ENCODE measurements at regions not wholly inside any gene's neighbourhood (a gene's known extent, or its start where the extent isn't known, plus 50 kb on each side); places are given as distances from the start of the nearest gene placed in this dataset.

GRCh38 chr2:128950758-128951157, 632.1 kb upstream of the HS6ST1 start:
- DNase-seq, result no peak

GRCh38 chr2:128958241-128958640, 639.6 kb upstream of the HS6ST1 start:
- no peak for DNase-seq

DNA sequence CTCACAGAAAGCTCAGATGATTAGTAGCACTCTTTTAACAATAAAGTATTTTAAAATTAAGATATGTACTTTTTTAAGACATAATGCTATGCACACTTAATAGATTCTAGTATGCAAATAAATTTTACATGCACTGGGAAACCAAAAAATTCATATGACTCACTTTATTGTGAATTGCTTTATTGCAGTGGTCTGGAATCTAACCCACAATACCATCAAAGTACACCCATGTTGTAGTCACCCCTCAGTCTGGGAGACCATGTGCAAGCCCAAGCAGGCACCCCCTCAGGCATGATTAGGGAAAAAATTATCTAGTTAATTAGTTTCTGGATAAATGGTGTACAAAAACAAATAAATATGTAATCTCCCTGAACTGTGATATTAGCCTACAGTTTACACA, 649.0 kb upstream of the HS6ST1 start:
- no peak for DNase-seq

GRCh38 chr2:128969374-128969773, 650.7 kb upstream of the HS6ST1 start:
- DNase-seq, result no peak

DNA sequence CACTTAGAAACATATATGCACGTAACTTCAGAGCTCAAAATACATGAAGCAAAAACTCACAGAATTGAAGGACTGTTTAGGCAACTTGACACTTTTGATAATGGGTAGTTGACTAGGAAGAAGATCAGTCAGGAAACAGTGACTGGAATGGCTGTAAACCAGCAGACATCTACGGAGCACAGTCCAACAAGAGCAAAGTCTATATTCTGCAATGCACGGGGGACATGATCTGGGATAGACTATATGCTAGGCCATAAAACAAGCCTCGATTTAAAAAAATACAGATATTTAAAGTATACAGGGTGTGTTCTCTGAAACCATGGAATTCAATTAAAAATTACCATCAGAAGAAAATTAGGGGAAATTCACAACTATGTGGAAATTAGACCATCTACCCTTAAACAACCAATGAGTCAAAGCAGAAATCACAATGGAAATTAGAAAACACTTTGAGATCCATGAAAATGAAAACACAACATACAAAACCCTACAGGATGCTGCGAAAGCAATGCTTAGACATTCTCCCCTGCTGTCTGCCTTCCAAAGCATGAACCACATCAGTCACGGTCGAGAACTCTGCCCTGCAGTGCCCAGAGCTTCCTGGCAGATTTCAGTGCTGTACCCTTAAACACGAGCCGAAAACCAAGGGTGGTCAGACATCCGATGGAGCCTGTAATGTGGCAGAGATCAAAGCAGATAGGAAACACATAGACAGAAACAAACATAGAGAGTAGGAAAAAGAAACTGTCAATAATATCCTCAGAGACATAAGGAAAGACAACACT, 651.9 kb upstream of the HS6ST1 start:
- DNase-seq, result no peak

DNA sequence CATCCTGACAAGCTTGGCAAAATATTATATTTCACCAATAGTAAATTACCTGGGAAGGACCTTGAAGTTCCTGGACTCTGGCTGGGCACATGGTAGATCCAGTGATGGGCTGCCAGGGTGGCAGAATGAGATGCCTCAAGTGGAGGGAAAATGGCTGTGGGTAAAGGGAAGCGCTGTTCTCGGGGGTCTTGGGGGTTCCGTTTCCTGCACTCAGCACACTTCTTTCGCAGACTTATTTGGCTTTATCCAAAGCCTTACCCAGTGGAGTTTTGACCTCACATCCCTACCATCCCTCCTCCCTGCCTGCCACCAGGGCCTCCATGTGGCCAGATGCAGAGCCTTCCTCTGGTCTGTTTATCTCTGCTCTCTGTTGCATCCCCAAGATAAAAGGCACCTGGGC, 654.9 kb upstream of the HS6ST1 start:
- no peak for DNase-seq

- DNase-seq, result no peak
Measured at GRCh38 chr2:128978212-128978611, 659.5 kb upstream of the HS6ST1 start.

DNA sequence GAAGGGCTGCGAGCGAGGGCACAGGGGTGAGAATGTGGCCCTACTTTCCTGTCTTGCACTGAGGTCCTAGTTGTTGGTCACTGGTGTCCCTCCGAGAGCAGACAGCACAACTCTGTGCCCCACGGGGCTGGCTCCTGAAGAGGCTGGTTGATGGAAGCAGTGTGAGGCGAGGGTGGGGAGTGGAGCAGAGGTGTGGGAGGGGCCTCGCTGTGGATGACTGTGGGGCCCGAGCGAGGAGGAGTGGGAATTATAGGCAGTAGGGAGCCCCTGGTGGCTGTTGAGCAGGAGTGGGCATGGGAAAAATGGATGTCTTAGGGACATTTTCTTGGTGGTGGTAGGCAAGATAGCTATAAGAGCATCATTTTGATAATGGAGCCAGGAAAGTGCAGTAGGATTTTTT, 660.5 kb upstream of the HS6ST1 start:
- DNase-seq, result no peak

- no peak for DNase-seq
Measured at GRCh38 chr2:128980475-128980874, 661.8 kb upstream of the HS6ST1 start.

DNA sequence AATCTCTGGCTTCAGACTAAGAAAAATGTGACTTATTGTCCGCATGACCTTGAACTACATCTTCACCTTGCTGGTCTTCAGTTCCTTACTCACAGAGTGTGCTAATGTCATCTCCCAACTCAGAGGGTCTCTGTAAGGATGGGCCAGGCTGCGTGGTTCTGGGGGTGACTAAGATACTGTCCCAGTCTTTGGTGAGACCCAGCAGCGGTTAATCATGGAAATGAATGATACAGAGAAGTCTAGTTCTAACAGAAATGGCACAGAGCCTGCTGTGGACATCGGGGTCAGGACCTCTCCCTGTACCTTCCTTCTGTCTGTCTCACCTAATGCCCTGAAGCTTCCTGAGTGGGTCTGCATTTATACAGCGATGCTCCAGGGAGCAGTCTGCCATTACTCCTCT, 662.7 kb upstream of the HS6ST1 start:
- DNase-seq, result no peak

- DNase-seq, result no peak
Measured at GRCh38 chr2:128982001-128982400, 663.3 kb upstream of the HS6ST1 start.

GRCh38 chr2:128982670-128983069, 664.0 kb upstream of the HS6ST1 start:
- DNase-seq, result no peak

GRCh38 chr2:128983094-128983493, 664.4 kb upstream of the HS6ST1 start:
- no peak for DNase-seq

GRCh38 chr2:128984081-128984480, 665.4 kb upstream of the HS6ST1 start:
- no peak for DNase-seq

DNA sequence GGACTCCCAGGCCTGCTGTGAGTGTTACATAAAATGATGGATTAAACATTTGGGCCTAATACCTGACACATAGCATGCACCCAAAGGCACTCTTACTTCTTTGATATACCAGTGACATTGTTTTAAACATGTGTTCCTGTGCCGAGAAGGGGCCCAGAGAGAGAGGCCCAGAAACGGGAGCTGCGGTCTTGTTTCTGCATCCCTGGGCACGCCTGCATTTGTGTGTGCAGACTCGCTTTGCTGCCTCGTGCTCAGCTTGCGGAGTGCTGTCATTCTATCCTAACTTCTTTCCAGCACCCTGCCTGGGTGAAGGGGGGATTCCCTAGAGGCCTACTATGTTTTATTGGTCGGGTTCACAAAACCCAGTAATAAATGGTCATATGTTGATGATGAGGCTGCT, 666.2 kb upstream of the HS6ST1 start:
- DNase-seq, result no peak

GRCh38 chr2:128986026-128986715, 667.5 kb upstream of the HS6ST1 start:
- DNase-seq, result no peak

- DNase-seq, result no peak
Measured at GRCh38 chr2:128986867-128987268, 668.2 kb upstream of the HS6ST1 start.

- no peak for DNase-seq
Measured at GRCh38 chr2:128988326-128988725, 669.7 kb upstream of the HS6ST1 start.

DNA sequence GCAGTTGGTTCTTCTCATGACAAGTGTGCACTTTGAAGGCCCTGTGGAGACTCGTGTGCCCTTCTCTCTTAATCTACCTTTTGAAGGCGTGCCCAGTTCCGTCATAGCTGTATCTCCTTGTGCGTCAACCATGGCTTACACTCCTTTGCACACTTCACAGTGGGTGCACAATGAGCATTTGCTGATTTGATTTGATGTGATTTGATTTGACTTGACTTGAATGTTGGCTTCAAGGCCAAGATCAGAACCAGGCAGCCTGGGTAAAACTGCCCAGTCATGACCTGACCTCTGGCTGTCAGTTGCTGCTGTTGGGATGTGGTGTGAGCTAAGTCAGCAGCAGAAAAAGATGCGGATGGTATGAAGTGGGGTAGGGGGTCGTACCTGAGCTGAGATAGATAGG, 670.3 kb upstream of the HS6ST1 start:
- DNase-seq, result no peak

DNA sequence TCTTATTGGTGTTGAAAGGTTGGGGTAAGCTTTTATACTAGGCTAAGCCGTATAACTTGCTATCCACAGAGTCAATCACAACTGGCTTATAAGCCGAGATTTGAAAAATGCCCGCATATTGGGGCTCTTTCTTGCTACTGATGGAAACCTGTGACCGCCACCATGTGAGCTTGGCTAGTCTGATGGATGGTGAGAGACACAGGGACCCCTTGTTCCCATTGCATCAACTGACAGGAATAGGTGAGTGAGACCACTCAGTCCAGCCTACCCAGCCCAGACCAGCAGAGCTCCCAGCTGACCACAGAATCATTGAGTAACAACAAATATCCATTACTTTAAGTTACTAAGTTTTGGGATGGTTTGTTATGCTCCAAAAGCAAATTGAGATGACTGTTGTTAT, 676.4 kb upstream of the HS6ST1 start:
- no peak for DNase-seq

- no peak for DNase-seq
Measured at GRCh38 chr2:128996078-128996477, 677.4 kb upstream of the HS6ST1 start.

GRCh38 chr2:128997166-128997866, 678.6 kb upstream of the HS6ST1 start:
- no peak for DNase-seq

DNA sequence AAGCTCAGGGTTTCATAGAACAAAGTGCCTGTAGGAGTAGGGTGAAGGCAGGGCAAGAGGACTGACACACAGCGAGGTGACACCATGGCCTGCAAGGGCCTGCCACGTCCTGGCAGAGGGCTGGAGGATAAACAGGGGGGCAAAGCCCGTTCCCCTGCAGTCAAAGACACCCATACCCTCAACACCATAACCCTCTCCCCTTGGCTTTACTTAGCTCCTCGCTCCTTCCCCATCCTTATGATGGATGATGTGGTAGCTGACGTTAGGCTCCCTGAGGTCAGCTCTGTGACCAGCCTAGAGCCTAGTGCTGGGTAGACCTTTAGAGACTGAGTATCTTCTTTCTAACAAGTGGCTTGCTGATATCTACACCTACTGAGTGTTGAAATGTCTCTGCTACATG, 683.3 kb upstream of the HS6ST1 start:
- no peak for DNase-seq

DNA sequence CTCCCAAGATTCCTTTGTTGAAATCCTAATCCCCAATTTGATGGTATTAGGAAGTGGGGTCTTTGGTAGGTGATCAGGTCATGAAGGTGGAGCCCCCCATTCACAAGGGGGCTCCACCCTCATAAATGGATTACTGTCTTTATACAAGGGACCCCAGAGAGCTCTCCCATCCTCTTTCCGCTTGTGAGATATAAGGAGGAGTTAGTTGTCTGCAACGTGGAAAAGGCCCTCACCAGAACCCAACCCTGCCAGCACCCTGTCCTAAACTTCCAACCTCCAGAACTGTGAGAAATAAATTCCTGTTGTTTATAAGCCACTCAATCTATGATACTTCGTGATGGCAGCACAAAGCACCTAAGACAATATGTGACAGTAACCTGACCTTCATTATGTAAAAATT, 684.1 kb upstream of the HS6ST1 start:
- DNase-seq, result no peak

All from activated CD8-positive, alpha-beta memory T cell treated with anti-CD3 and anti-CD28 coated beads for 24 hours (primary cell).